H1 (cell line): ENCODE measurements at regions not wholly inside any gene's neighbourhood (a gene's known extent, or its start where the extent isn't known, plus 50 kb on each side); places are given as distances from the start of the nearest gene placed in this dataset.
"Not testable (repeated sequence)": the region's sequence is repeated elsewhere in the genome, so short reads cannot be mapped to it uniquely, and the experiment has no call there.

Experiments
- CTCF ChIA-PET: fragments of 300-600 bp; sonication (Branson Sonifier 250); formaldehyde crosslinking; loops from one replicate; lab custom pipeline; 2021; ENCODE audit not compliant: partially characterized antibody; lab: Charles Lee
- POLR2A ChIA-PET: fragments of 300-600 bp; sonication (Branson Sonifier 250); formaldehyde crosslinking; loops from one replicate; lab custom pipeline; 2021; ENCODE audit warnings: inconsistent platforms; ENCODE audit not compliant: partially characterized antibody; lab: Charles Lee
- DNase-seq, 2 experiments: peaks; one replicate each; pipeline versions ENCODE4 v3.0.0 to v3.0.0-alpha.2; 2010 to 2022; ENCODE audit warnings: low spot score in 2 of 2, low read depth in 1 of 2, mixed read lengths in 1 of 2
- FAIRE-seq: peaks from 2 replicates; lab custom pipeline; 2011; peaks lifted over from hg19 to GRCh38; lab: Jason Lieb, UNC
- H2AFZ ChIP-seq: 2 replicates; pipeline ENCODE4 v1.8.1; 2012; ENCODE audit warnings: low read length, inconsistent platforms
- H2AK5ac ChIP-seq: 2 replicates; pipeline ENCODE4 v1.6.1; 2013; ENCODE audit warnings: low read depth, low read length
- H2BK120ac ChIP-seq: replicated peaks from 2 replicates; pipeline ENCODE3; 2013; ENCODE audit warnings: low read depth, low read length, inconsistent platforms
- H2BK12ac ChIP-seq: 2 replicates; pipeline ENCODE4 v1.6.1; 2013; ENCODE audit warnings: low read depth, low read length
- H2BK15ac ChIP-seq: 2 replicates; pipeline ENCODE4 v1.6.1; 2013; ENCODE audit warnings: low read length
- H2BK20ac ChIP-seq: 2 replicates; pipeline ENCODE4 v1.6.1; 2013; ENCODE audit warnings: low read length
- H2BK5ac ChIP-seq: 2 replicates; pipeline ENCODE4 v1.6.1; 2013; ENCODE audit warnings: low read depth, low read length
- H3K14ac ChIP-seq: 2 replicates; pipeline ENCODE4 v1.6.1; 2013; ENCODE audit warnings: inconsistent platforms; ENCODE audit not compliant: insufficient read length
- H3K18ac ChIP-seq: 2 replicates; pipeline ENCODE4 v1.6.1; 2013; ENCODE audit warnings: low read length; ENCODE audit errors: extremely low read depth
- H3K23ac ChIP-seq: 2 replicates; pipeline ENCODE4 v1.6.1; 2013; ENCODE audit warnings: inconsistent platforms; ENCODE audit not compliant: insufficient read length
- H3K23me2 ChIP-seq: 2 replicates; pipeline ENCODE4 v1.6.1; 2013; ENCODE audit warnings: low read depth, low read length
- H3K27ac ChIP-seq: 2 replicates; pipeline ENCODE4 v1.6.1; 2011; ENCODE audit warnings: low read depth, low read length, inconsistent platforms
- H3K27me3 ChIP-seq, 4 experiments: replicated peaks in 1 of 4; 1 replicate in 1 of 4; 2 replicates in 3 of 4; pipeline versions ENCODE4 v1.6.1 to v1.8.1; 2011 to 2013; ENCODE audit warnings: low read length in 3 of 4, mild to moderate bottlenecking in 3 of 4, inconsistent platforms in 2 of 4, mixed read lengths in 2 of 4, moderate library complexity in 1 of 4; ENCODE audit not compliant: control insufficient read depth in 3 of 4, insufficient read depth in 3 of 4; ENCODE audit errors: extremely low read depth in 1 of 4
- H3K36me3 ChIP-seq, 4 experiments: 2 replicates each; pipeline versions ENCODE4 v1.6.1 to v1.8.1; 2011 to 2013; ENCODE audit warnings: mild to moderate bottlenecking in 4 of 4, low read length in 3 of 4, moderate library complexity in 2 of 4, control low read depth in 1 of 4, inconsistent platforms in 1 of 4; ENCODE audit not compliant: insufficient read depth in 4 of 4, control insufficient read depth in 2 of 4
- H3K4ac ChIP-seq: replicated peaks from 2 replicates; pipeline ENCODE3; 2013; ENCODE audit warnings: low read length, low read depth, mixed read lengths, inconsistent platforms; ENCODE audit not compliant: insufficient read length
- H3K4me1 ChIP-seq, 4 experiments: replicated peaks in 1 of 4; 1 replicate in 1 of 4; 2 replicates in 3 of 4; pipeline versions ENCODE4 v1.6.1 to v1.8.1; 2011 to 2013; ENCODE audit warnings: low read length in 3 of 4, inconsistent platforms in 2 of 4, mixed read lengths in 1 of 4; ENCODE audit not compliant: insufficient read depth in 4 of 4, control insufficient read depth in 3 of 4
- H3K4me2 ChIP-seq, 2 experiments: 2 replicates each; pipeline versions ENCODE4 v1.6.1 to v1.8.1; 2011 to 2013; ENCODE audit warnings: low read depth in 2 of 2, low read length in 2 of 2, control low read depth in 1 of 2, inconsistent platforms in 1 of 2, mild to moderate bottlenecking in 1 of 2; ENCODE audit not compliant: insufficient read depth in 1 of 2
- H3K4me3 ChIP-seq, 4 experiments: fragments of 200-600, 300-600 bp in 1 of 4; sonication (generic), shearing (Covaris generic), sonication (Bioruptor Twin) in 1 of 4; 2 replicates each; pipeline versions ENCODE4 v1.5.1 to v1.8.1; 2011 to 2016; ENCODE audit warnings: low read length in 4 of 4, low read depth in 3 of 4, control low read depth in 2 of 4, inconsistent platforms in 2 of 4, mild to moderate bottlenecking in 2 of 4, mixed read lengths in 1 of 4, moderate library complexity in 1 of 4; ENCODE audit not compliant: insufficient read depth in 2 of 4; ENCODE audit errors: extremely low read depth in 1 of 4
- H3K56ac ChIP-seq: replicated peaks from 2 replicates; pipeline ENCODE3; 2013; ENCODE audit warnings: low read depth, mild to moderate bottlenecking, mixed read lengths, low read length, inconsistent platforms; ENCODE audit not compliant: insufficient read length
- H3K79me1 ChIP-seq: 2 replicates; pipeline ENCODE4 v1.6.1; 2013; ENCODE audit warnings: low read depth, low read length, control low read depth
- H3K79me2 ChIP-seq, 2 experiments: 2 replicates each; pipeline versions ENCODE4 v1.6.1 to v1.8.1; 2012 to 2013; ENCODE audit warnings: low read length in 2 of 2, mild to moderate bottlenecking in 2 of 2, inconsistent platforms in 1 of 2; ENCODE audit not compliant: insufficient read depth in 2 of 2, control insufficient read depth in 1 of 2
- H3K9ac ChIP-seq, 4 experiments: replicated peaks in 1 of 4; 1 replicate in 1 of 4; 2 replicates in 3 of 4; pipeline versions ENCODE4 v1.6.1 to v1.8.1; 2011 to 2013; ENCODE audit warnings: low read depth in 3 of 4, low read length in 3 of 4, control low read depth in 2 of 4, mild to moderate bottlenecking in 2 of 4, moderate library complexity in 2 of 4, inconsistent platforms in 1 of 4; ENCODE audit errors: extremely low read depth in 1 of 4
- H3K9me3 ChIP-seq, 2 experiments: 2 replicates each; pipeline versions ENCODE4 v1.6.1 to v1.8.1; 2012 to 2013; ENCODE audit warnings: mild to moderate bottlenecking in 2 of 2, moderate library complexity in 2 of 2, control low read depth in 1 of 2, inconsistent platforms in 1 of 2, low read depth in 1 of 2, low read length in 1 of 2, mixed read lengths in 1 of 2; ENCODE audit not compliant: insufficient read depth in 2 of 2
- H4K20me1 ChIP-seq, 2 experiments: replicated peaks in 1 of 2; 2 replicates each; pipeline versions ENCODE3 to v1.8.1; 2011 to 2013; ENCODE audit warnings: inconsistent platforms in 2 of 2, low read length in 2 of 2, mild to moderate bottlenecking in 1 of 2; ENCODE audit not compliant: insufficient read depth in 2 of 2, control insufficient read depth in 1 of 2
- H4K5ac ChIP-seq: 2 replicates; pipeline ENCODE4 v1.6.1; 2013; ENCODE audit warnings: low read length, low read depth, mixed read lengths, inconsistent platforms; ENCODE audit not compliant: insufficient read length
- H4K8ac ChIP-seq: 2 replicates; pipeline ENCODE4 v1.8.0; 2013; ENCODE audit warnings: mild to moderate bottlenecking, moderate library complexity, low read length, inconsistent platforms; ENCODE audit not compliant: insufficient read depth; ENCODE audit errors: extremely low read depth
- H4K91ac ChIP-seq: replicated peaks from 2 replicates; pipeline ENCODE3; 2013; ENCODE audit warnings: low read length, mixed read lengths, inconsistent platforms; ENCODE audit not compliant: insufficient read length
- WGBS, 2 experiments: shearing (Covaris generic) in 1 of 2; methylation state at CpG; one replicate each; pipeline versions ENCODE4 v1.1.6 to v1.1.7; 2013 to 2015; ENCODE audit warnings: low lambda C conversion rate in 2 of 2, mixed read lengths in 2 of 2, inconsistent platforms in 1 of 2, low coverage in 1 of 2, missing lambda C conversion rate in 1 of 2; ENCODE audit not compliant: insufficient replicate concordance in 2 of 2, insufficient coverage in 1 of 2, insufficient read length in 1 of 2; ENCODE audit errors: extremely low coverage in 1 of 2, missing lambda C conversion rate in 1 of 2; 5-methylcytosine and 5-hydroxymethylcytosine counted together

DNA sequence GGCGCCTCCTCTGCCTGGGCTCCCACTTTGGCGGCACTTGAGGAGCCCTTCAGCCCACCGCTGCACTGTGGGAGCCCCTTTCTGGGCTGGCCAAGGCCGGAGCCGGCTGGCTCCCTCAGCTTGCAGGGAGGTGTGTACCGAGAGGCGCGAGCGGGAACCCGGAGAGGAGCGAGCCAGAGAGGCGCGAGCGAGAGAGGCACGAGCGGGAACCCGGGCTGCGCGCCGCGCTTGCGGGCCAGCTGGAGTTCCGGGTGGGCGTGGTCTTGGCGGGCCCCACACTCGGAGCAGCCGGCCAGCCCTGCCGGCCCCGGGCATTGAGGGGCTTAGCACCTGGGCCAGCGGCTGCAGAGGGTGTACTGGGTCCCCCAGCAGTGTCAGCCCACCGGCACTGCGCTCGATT lies 79.2 kb upstream of the HIVEP1 start:
- POLR2A ChIA-PET = not testable (repeated sequence)

More for the DNA sequence above, 79.2 kb upstream of the HIVEP1 start:
- H3K4ac ChIP-seq, FAIRE-seq, H4K5ac ChIP-seq, H3K27me3 ChIP-seq, H3K36me3 ChIP-seq, H4K20me1 ChIP-seq, H3K23me2 ChIP-seq, H2BK20ac ChIP-seq, DNase-seq, H3K79me2 ChIP-seq, H3K18ac ChIP-seq, H3K9me3 ChIP-seq, H2BK12ac ChIP-seq, H3K4me3 ChIP-seq, H3K79me1 ChIP-seq, H3K4me2 ChIP-seq, H3K14ac ChIP-seq, H4K91ac ChIP-seq, H2AK5ac ChIP-seq, H3K56ac ChIP-seq, CTCF ChIA-PET, H4K8ac ChIP-seq, H3K9ac ChIP-seq, H2BK5ac ChIP-seq, H3K27ac ChIP-seq, H2AFZ ChIP-seq, H2BK120ac ChIP-seq, H2BK15ac ChIP-seq, H3K23ac ChIP-seq, H3K4me1 ChIP-seq: not testable (repeated sequence)
- 89% methylated on average over 20 of the region's 33 CpGs; no CpG with 5 or more reads in 1 of the 2 experiments for WGBS, 2 experiments
